Kidney epithelial cell (primary cell): ENCODE measurements at regions not wholly inside any gene's neighbourhood (a gene's known extent, or its start where the extent isn't known, plus 50 kb on each side); places are given as distances from the start of the nearest gene placed in this dataset.

Experiments used
- DNase-seq: peaks from one replicate; pipeline ENCODE4 v3.0.0-alpha.2; 2010; ENCODE audit warnings: low read depth
- H3K27me3 ChIP-seq: 2 replicates; pipeline ENCODE4 v1.6.0; 2011; ENCODE audit warnings: low read length; ENCODE audit not compliant: control insufficient read depth, insufficient read depth
- H3K36me3 ChIP-seq: 2 replicates; pipeline ENCODE4 v1.5.1; 2011; ENCODE audit warnings: low read length; ENCODE audit not compliant: control insufficient read depth, insufficient read depth
- H3K4me3 ChIP-seq: 2 replicates; pipeline ENCODE4 v1.5.1; 2011; ENCODE audit warnings: low read depth, mild to moderate bottlenecking, control low read depth, low read length
- TF ChIP-seq, protein P1 (sequence below): IDR thresholded peaks from 2 replicates; pipeline ENCODE4 v1.5.1; 2011; ENCODE audit warnings: mild to moderate bottlenecking, moderate library complexity, low read length, control low read depth, inconsistent platforms; ENCODE audit not compliant: insufficient read depth, poor library complexity, severe bottlenecking

DNA sequence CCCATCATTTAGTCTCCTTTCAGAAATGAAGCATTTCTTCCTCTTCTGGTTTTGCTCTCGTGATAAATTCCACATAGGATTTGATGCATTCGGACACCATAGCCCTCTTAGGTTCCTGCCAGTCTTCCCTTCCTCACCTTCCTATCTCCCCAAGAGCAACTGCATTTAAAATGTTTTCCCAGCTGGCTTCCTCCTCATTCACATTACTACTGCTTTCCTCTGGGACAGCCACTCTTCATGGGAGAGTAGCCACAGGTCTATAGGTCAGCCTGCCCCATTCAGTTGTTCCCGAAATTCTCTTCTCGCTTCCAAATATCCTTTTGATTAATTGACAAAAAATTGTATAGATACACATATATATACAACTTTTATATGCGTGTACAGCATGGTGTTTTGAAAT lies 214.2 kb upstream of the PDE10A start:
- no peaks in the 10 kb centered on the region for H3K36me3 ChIP-seq
- DNase-seq = no peak
- TF ChIP-seq, protein P1, sequence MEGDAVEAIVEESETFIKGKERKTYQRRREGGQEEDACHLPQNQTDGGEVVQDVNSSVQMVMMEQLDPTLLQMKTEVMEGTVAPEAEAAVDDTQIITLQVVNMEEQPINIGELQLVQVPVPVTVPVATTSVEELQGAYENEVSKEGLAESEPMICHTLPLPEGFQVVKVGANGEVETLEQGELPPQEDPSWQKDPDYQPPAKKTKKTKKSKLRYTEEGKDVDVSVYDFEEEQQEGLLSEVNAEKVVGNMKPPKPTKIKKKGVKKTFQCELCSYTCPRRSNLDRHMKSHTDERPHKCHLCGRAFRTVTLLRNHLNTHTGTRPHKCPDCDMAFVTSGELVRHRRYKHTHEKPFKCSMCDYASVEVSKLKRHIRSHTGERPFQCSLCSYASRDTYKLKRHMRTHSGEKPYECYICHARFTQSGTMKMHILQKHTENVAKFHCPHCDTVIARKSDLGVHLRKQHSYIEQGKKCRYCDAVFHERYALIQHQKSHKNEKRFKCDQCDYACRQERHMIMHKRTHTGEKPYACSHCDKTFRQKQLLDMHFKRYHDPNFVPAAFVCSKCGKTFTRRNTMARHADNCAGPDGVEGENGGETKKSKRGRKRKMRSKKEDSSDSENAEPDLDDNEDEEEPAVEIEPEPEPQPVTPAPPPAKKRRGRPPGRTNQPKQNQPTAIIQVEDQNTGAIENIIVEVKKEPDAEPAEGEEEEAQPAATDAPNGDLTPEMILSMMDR = no peak
- no peak overlapping the region for H3K4me3 ChIP-seq
- H3K27me3 ChIP-seq = peaks cover 2% of the 10 kb centered on the region

DNA sequence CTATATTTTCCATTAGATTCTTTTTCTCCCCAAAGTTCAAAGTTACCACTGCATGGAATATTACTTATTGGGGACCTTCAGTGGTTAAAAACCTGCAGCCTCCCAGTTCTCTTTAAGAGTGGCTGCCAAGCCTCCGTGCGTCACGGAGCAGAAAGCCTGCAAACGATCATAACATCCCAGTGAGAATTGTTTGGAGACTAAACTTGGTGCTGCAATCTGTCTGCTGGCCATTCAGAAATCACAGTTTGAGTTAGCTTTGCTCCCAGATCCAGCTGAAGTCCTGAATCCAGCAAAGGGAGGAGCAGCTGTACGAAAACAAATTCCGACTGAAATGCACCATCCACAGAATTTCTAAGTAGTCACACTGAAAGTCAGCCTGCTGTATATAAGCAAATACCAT lies 213.5 kb upstream of the PDE10A start:
- H3K4me3 ChIP-seq = no peak overlapping the region
- TF ChIP-seq, protein P1 = no peak
- H3K36me3 ChIP-seq = no peaks in the 10 kb centered on the region
- no peak for DNase-seq
- H3K27me3 ChIP-seq = peaks cover 2% of the 10 kb centered on the region

DNA sequence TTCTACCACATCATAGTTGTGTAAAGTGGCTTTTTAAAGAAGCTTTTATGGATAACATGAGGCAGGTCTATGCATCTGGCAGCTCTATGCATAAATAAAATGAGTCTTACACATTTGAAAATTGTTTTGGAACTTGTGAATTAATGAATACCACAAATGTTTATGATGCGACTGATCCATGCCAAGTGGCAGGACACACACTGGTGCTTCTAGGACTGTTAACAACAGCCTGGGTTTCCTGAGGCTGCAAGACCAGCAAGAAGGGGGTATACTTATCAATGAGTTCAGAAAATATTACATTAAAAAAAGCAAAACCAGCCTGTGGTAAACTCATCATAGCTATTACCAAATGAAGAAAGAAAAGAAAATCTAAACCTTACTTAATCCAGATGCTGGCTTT lies 212.9 kb upstream of the PDE10A start:
- no peak overlapping the region for H3K4me3 ChIP-seq
- DNase-seq = no peak
- H3K27me3 ChIP-seq = peaks cover 2% of the 10 kb centered on the region
- no peaks in the 10 kb centered on the region for H3K36me3 ChIP-seq
- TF ChIP-seq, protein P1 = no peak

DNA sequence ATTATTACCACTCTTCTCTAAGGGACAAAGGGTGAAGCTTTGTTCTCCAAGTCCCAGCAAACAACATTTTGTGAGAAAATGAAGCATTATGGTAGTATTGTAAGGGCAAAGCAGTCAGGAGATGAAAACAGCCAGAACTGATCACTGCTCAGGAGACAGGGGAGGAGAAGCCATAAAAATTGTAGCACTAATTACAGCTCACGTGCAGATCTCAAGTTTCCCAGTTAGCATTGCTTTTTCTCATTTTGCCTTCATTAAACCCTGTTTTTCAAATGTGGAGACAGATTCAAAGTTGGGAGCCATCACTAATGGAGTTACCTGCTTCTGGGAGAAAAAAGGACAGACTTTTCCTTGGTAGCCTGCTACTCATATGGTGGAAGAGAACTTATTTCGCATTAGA lies 210.9 kb upstream of the PDE10A start:
- TF ChIP-seq, protein P1 = no peak
- DNase-seq = no peak
- Histone ChIP-seq H3K4me3 (no peak overlapping the region), H3K27me3 (peaks cover 2% of the 10 kb centered on the region), H3K36me3 (no peaks in the 10 kb centered on the region)

DNA sequence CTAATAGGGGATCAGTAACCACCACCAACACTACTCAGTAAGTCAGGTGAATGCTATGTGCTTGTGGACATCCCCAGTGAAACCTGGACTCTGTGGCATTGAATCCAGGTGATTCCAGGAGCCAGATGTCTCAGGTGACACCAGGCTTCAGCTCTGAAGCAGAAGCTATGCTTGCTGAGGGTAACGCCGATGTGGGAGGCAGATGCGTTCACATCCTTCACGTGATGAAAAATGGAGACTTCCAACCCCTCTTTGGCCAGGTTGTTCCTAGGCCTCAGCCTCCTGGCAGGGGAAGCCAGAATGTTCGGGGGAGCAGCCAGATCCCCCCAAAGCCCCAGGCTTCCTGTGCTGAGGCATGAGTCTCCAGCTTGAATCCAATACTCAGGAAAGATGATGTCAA lies 209.8 kb upstream of the PDE10A start:
- no peaks in the 10 kb centered on the region for H3K36me3 ChIP-seq
- H3K27me3 ChIP-seq = peaks cover 2% of the 10 kb centered on the region
- no peak for DNase-seq
- H3K4me3 ChIP-seq = no peak overlapping the region
- TF ChIP-seq, protein P1 = no peak

DNA sequence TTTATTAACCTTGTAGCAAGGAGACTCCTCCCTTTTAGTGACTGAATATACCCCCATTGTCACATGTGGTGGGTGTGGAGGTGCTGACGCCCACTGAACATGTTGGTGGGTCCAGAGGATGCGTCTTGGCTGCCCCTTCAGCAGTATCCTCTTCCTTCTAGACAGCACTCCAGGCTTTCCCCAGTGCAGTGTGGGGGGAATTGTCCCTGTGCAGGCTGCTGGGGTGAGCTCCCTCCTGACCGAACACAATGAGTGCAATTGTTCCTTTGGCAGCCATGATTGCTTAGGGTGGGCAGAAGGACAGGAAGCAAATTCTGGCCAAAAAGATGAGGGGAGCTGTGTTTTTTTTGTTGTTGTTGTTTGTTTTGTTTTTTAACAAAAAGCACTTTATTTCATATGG lies 209.3 kb upstream of the PDE10A start:
- H3K36me3 ChIP-seq = no peaks in the 10 kb centered on the region
- H3K27me3 ChIP-seq = peaks cover 2% of the 10 kb centered on the region
- DNase-seq = no peak
- no peak overlapping the region for H3K4me3 ChIP-seq
- TF ChIP-seq, protein P1 = no peak
